IMR-90 (cell line): ENCODE measurements at regions not wholly inside any gene's neighbourhood (a gene's known extent, or its start where the extent isn't known, plus 50 kb on each side); places are given as distances from the start of the nearest gene placed in this dataset.

Experiments used
- ATAC-seq: fragments of 200-7000 bp; cut with Tn5 transposase; 2 replicates; pipeline ENCODE4 v1.9.1; 2020; ENCODE audit warnings: low read depth, mild to moderate bottlenecking, moderate library complexity
- BruUV-seq: library from RNA; stranded (reverse); fragments of 400-500 nt; replicated peaks from 2 replicates; lab custom pipeline; 2021; lab: Mats Ljungman, UMichigan
- CTCF ChIA-PET: fragments of 300-600 bp; formaldehyde crosslinking; extraction: SDS; loops from one replicate; lab custom pipeline; 2021; ENCODE audit warnings: antibody characterized with exemption; lab: Yijun Ruan, JAX
- POLR2A ChIA-PET: fragments of 300-600 bp; sonication (Branson Sonifier 250); formaldehyde crosslinking; loops from one replicate; lab custom pipeline; 2022; ENCODE audit warnings: antibody characterized with exemption; ENCODE audit not compliant: unreplicated experiment; lab: Charles Lee
- DNase-seq: peaks from one replicate; pipeline ENCODE4 v3.0.0; 2013
- H2AFZ ChIP-seq: replicated peaks from 2 replicates; pipeline ENCODE3; 2013; ENCODE audit warnings: low read length, mild to moderate bottlenecking; ENCODE audit not compliant: poor library complexity
- H2AK5ac ChIP-seq: 2 replicates; pipeline ENCODE4 v1.6.1; 2013; ENCODE audit warnings: low read depth, low read length, inconsistent platforms
- H2AK9ac ChIP-seq: replicated peaks from 2 replicates; pipeline ENCODE3; 2013; ENCODE audit warnings: mild to moderate bottlenecking, low read depth, low read length, moderate library complexity; ENCODE audit not compliant: poor library complexity
- H2BK120ac ChIP-seq: 2 replicates; pipeline ENCODE4 v1.6.1; 2013; ENCODE audit warnings: low read depth, low read length, inconsistent platforms
- H2BK15ac ChIP-seq: 3 replicates; pipeline ENCODE4 v1.6.1; 2013; ENCODE audit warnings: low read depth, low read length, inconsistent platforms
- H2BK20ac ChIP-seq: 2 replicates; pipeline ENCODE4 v1.6.1; 2013; ENCODE audit warnings: low read depth, mild to moderate bottlenecking, inconsistent platforms, low read length, moderate library complexity
- H2BK5ac ChIP-seq: 2 replicates; pipeline ENCODE4 v1.6.1; 2013; ENCODE audit warnings: mild to moderate bottlenecking, low read depth, low read length, inconsistent platforms; ENCODE audit not compliant: poor library complexity, severe bottlenecking
- H3K14ac ChIP-seq: replicated peaks from 2 replicates; pipeline ENCODE4 v1.6.1; 2013; ENCODE audit warnings: low read depth, low read length, inconsistent platforms
- H3K18ac ChIP-seq: 2 replicates; pipeline ENCODE4 v1.6.1; 2013; ENCODE audit warnings: low read depth, low read length, control low read depth
- H3K23ac ChIP-seq: 2 replicates; pipeline ENCODE4 v1.6.1; 2013; ENCODE audit warnings: low read depth, low read length, inconsistent platforms
- H3K27ac ChIP-seq: 2 replicates; pipeline ENCODE4 v1.5.1; 2013; ENCODE audit warnings: mild to moderate bottlenecking, control low read depth, low read length; ENCODE audit not compliant: insufficient read depth
- H3K27me3 ChIP-seq: 2 replicates; pipeline ENCODE4 v1.6.1; 2013; ENCODE audit warnings: low read length; ENCODE audit not compliant: control insufficient read depth, insufficient read depth
- H3K36me3 ChIP-seq: 2 replicates; pipeline ENCODE4 v1.6.1; 2013; ENCODE audit warnings: low read length, mixed read lengths; ENCODE audit not compliant: control insufficient read depth, insufficient read depth
- H3K4ac ChIP-seq: 2 replicates; pipeline ENCODE4 v1.6.1; 2013; ENCODE audit warnings: low read depth, low read length, inconsistent platforms
- H3K4me1 ChIP-seq: 2 replicates; pipeline ENCODE4 v1.6.1; 2013; ENCODE audit warnings: low read length, mixed read lengths; ENCODE audit not compliant: control insufficient read depth, insufficient read depth
- H3K4me2 ChIP-seq: 2 replicates; pipeline ENCODE4 v1.6.1; 2013; ENCODE audit warnings: low read depth, mild to moderate bottlenecking, control low read depth, low read length, moderate library complexity
- H3K4me3 ChIP-seq: 2 replicates; pipeline ENCODE4 v1.5.1; 2013; ENCODE audit warnings: low read depth, mild to moderate bottlenecking, control low read depth, low read length, moderate library complexity; ENCODE audit not compliant: insufficient read depth
- H3K56ac ChIP-seq: 2 replicates; pipeline ENCODE4 v1.6.1; 2013; ENCODE audit warnings: low read length, inconsistent platforms; ENCODE audit not compliant: insufficient read depth; ENCODE audit errors: extremely low read depth
- H3K79me1 ChIP-seq, 2 experiments: 2 replicates each; pipeline ENCODE4 v1.6.1; 2013; ENCODE audit warnings: low read length in 2 of 2, inconsistent platforms in 1 of 2, low read depth in 1 of 2
- H3K9ac ChIP-seq: 2 replicates; pipeline ENCODE4 v1.6.1; 2013; ENCODE audit warnings: low read depth, low read length, control low read depth
- H3K9me1 ChIP-seq: 2 replicates; pipeline ENCODE4 v1.6.1; 2013; ENCODE audit warnings: low read length, inconsistent platforms; ENCODE audit not compliant: insufficient read depth
- H3K9me3 ChIP-seq: 2 replicates; pipeline ENCODE4 v1.6.1; 2013; ENCODE audit warnings: low read length; ENCODE audit not compliant: control insufficient read depth, insufficient read depth
- H4K20me1 ChIP-seq: 2 replicates; pipeline ENCODE4 v1.6.1; 2013; ENCODE audit warnings: low read length, inconsistent platforms; ENCODE audit not compliant: insufficient read depth
- H4K5ac ChIP-seq: 2 replicates; pipeline ENCODE4 v1.6.1; 2013; ENCODE audit warnings: mild to moderate bottlenecking, low read depth, low read length, control low read depth
- H4K8ac ChIP-seq, 2 experiments: 2 replicates each; pipeline ENCODE4 v1.6.1; 2013; ENCODE audit warnings: low read depth in 2 of 2, low read length in 2 of 2, control low read depth in 1 of 2, inconsistent platforms in 1 of 2
- H4K91ac ChIP-seq: 2 replicates; pipeline ENCODE4 v1.6.1; 2013; ENCODE audit warnings: low read depth, low read length, inconsistent platforms; ENCODE audit not compliant: insufficient read depth
- MXI1 ChIP-seq: IDR thresholded peaks from 2 replicates; pipeline ENCODE4 v1.6.1; 2012; ENCODE audit warnings: low read depth, mild to moderate bottlenecking, low read length, moderate library complexity, borderline replicate concordance
- RCOR1 ChIP-seq: IDR thresholded peaks from 2 replicates; pipeline ENCODE4 v1.6.1; 2012; ENCODE audit warnings: mild to moderate bottlenecking, low read length, improper control_type of control experiment; ENCODE audit not compliant: insufficient replicate concordance
- WGBS, 2 experiments: methylation state at CpG; one replicate each; pipeline versions ENCODE4 v1.1.5 to v1.1.7; 2013; ENCODE audit warnings: missing lambda C conversion rate in 2 of 2; ENCODE audit not compliant: insufficient read length in 1 of 2; ENCODE audit errors: extremely low coverage in 2 of 2; 5-methylcytosine and 5-hydroxymethylcytosine counted together
- dilution Hi-C: fragments of 300-500 bp; cut with HindIII; formaldehyde crosslinking; loops from one replicate; pipeline ENCODE4 v1.14.3; 2018; ENCODE audit warnings: low sequenced_read_pairs; ENCODE audit not compliant: unreplicated experiment
- in situ Hi-C: fragments of 300-500 bp; cut with MboI; formaldehyde crosslinking; loops from 3 replicates; pipeline ENCODE4 v1.14.3; 2019; ENCODE audit warnings: low sequenced_read_pairs, inconsistent platforms, mixed read lengths
- intact Hi-C: fragments of 100-400 bp; cut with micrococcal nuclease; formaldehyde crosslinking; loops from 2 replicates; pipeline ENCODE4 v1.10.0; 2022

DNA sequence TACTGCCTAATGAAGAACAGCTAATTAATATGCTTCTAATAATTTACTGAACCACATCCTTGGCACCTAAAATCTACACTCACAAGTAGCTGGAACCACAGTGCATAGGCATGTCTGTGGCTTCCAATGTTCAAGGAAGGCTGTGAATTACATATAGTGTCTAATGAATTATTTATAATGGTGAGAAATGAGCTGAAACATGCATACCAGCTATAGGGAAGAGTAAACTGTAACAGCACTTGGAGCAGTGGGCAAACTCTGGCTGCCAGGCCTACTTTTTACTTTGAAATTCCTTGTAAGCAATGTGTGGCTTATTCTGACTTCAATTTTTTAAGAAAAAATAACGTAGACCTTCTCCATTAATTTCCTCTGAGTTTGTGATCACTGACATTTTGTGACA is 953.2 kb upstream of the CDH8 start:
- ChIA-PET POLR2A (no interaction called here), CTCF (no interaction called here)
- Histone ChIP-seq H2BK20ac (no peak overlapping the region), H3K56ac (no peak overlapping the region), H3K9me3 (0 out of 2 replicates have a peak, but pooled peaks cover 2% of the 10 kb centered on the region), H4K20me1 (no peaks in the 10 kb centered on the region), H3K23ac (no peak overlapping the region), H3K27ac (no peak overlapping the region), H3K4me1 (no peaks in the 10 kb centered on the region), H3K18ac (no peak overlapping the region), H2BK5ac (no peak overlapping the region), H3K4ac (no peak overlapping the region), H3K9me1 (no peaks in the 10 kb centered on the region), H2BK15ac (no peak overlapping the region), H3K27me3 (no peaks in the 10 kb centered on the region), H2AK9ac (no peak overlapping the region), H4K91ac (no peak overlapping the region), H4K5ac (no peak overlapping the region), H2BK120ac (no peak overlapping the region), H4K8ac (no peak overlapping the region), H3K4me2 (no peak overlapping the region), H3K9ac (no peak overlapping the region), H3K14ac (no peak overlapping the region), H2AFZ (no peak overlapping the region), H2AK5ac (no peak overlapping the region), H3K79me1 (no peaks in the 10 kb centered on the region), H3K4me3 (no peak overlapping the region), H3K36me3 (no peaks in the 10 kb centered on the region)
- ATAC-seq (no peak), DNase-seq (no peak)
- no TSS peak for BruUV-seq
- dilution Hi-C loops, result no loop called here
- TF ChIP-seq MXI1, result no peak
- no peak for TF ChIP-seq RCOR1
- in situ Hi-C loops, result no loop called here
- intact Hi-C loops, result no loop called here
- no CpG with 5 or more reads among the region's 1 CpG for WGBS, 2 experiments
